ENCODE measurements at regions not wholly inside any gene's neighbourhood (a gene's known extent, or its start where the extent isn't known, plus 50 kb on each side); places are given as distances from the start of the nearest gene placed in this dataset.
A peak's percentile ranks its signal among the peaks of the same experiment; 100 is the strongest.

GRCh38 chr10:94133239-94133638, 139.5 kb downstream of the PLCE1 start:
- no peak overlapping the region for H3K4me3 ChIP-seq
- no peaks in the 10 kb centered on the region for H3K9me3 ChIP-seq
- no peaks in the 10 kb centered on the region for H3K27me3 ChIP-seq (ENCODE audit: low read depth)
- no peaks in the 10 kb centered on the region for H3K36me3 ChIP-seq
- intact Hi-C loops (cut with DNase I): no loop called here
- ATAC-seq: peak in 1 of 2 donors; percentile 39
- H3K4me1 ChIP-seq: no peaks in the 10 kb centered on the region
- no peak for DNase-seq
- no peak overlapping the region for H3K27ac ChIP-seq
- no peak for TF ChIP-seq CTCF (IDR thresholded peaks at IDR 0.05)

- TF ChIP-seq CTCF (IDR thresholded peaks at IDR 0.05): no peak
- no peaks in the 10 kb centered on the region for H3K9me3 ChIP-seq
- no peak for DNase-seq
- intact Hi-C loops (cut with DNase I): no loop called here
- no peaks in the 10 kb centered on the region for H3K4me1 ChIP-seq
- H3K36me3 ChIP-seq: no peaks in the 10 kb centered on the region
- no peaks in the 10 kb centered on the region for H3K27me3 ChIP-seq (ENCODE audit: low read depth)
- no peak for ATAC-seq
- H3K4me3 ChIP-seq: no peak overlapping the region
- H3K27ac ChIP-seq: no peak overlapping the region
Measured at GRCh38 chr10:94137747-94138146, 144.0 kb downstream of the PLCE1 start.

- no peak for DNase-seq
- Histone ChIP-seq H3K27ac (no peak overlapping the region), H3K27me3 (ENCODE audit: low read depth) (no peaks in the 10 kb centered on the region), H3K9me3 (no peaks in the 10 kb centered on the region), H3K4me3 (no peak overlapping the region), H3K4me1 (no peaks in the 10 kb centered on the region), H3K36me3 (no peaks in the 10 kb centered on the region)
- peak in 1 of 2 donors; percentile 18 for ATAC-seq
- TF ChIP-seq CTCF (IDR thresholded peaks at IDR 0.05): no peak
- intact Hi-C loops (cut with DNase I): no loop called here
Measured at GRCh38 chr10:94138391-94138790, 144.7 kb downstream of the PLCE1 start.

GRCh38 chr10:94143261-94143660, 149.5 kb downstream of the PLCE1 start:
- DNase-seq (no peak), ATAC-seq (no peak)
- Histone ChIP-seq H3K4me3 (no peak overlapping the region), H3K27me3 (ENCODE audit: low read depth) (no peaks in the 10 kb centered on the region), H3K27ac (no peak overlapping the region), H3K36me3 (no peaks in the 10 kb centered on the region), H3K9me3 (no peaks in the 10 kb centered on the region), H3K4me1 (no peaks in the 10 kb centered on the region)
- intact Hi-C loops (cut with DNase I): no loop called here
- no peak for TF ChIP-seq CTCF (IDR thresholded peaks at IDR 0.05)

- ATAC-seq (no peak), DNase-seq (no peak)
- H3K4me3 ChIP-seq: no peak overlapping the region
- no peak overlapping the region for H3K27ac ChIP-seq
- no peaks in the 10 kb centered on the region for H3K9me3 ChIP-seq
- no peaks in the 10 kb centered on the region for H3K27me3 ChIP-seq (ENCODE audit: low read depth)
- H3K36me3 ChIP-seq: no peaks in the 10 kb centered on the region
- H3K4me1 ChIP-seq: no peaks in the 10 kb centered on the region
- no peak for TF ChIP-seq CTCF (IDR thresholded peaks at IDR 0.05)
- intact Hi-C loops (cut with DNase I): no loop called here
Measured at GRCh38 chr10:94146313-94146712, 152.6 kb downstream of the PLCE1 start.

- H3K36me3 ChIP-seq: no peaks in the 10 kb centered on the region
- H3K9me3 ChIP-seq: no peaks in the 10 kb centered on the region
- H3K27ac ChIP-seq: no peak overlapping the region
- no peak for TF ChIP-seq CTCF (IDR thresholded peaks at IDR 0.05)
- DNase-seq: no peak
- no peak overlapping the region for H3K4me3 ChIP-seq
- no peaks in the 10 kb centered on the region for H3K4me1 ChIP-seq
- intact Hi-C loops (cut with DNase I): no loop called here
- no peak for ATAC-seq
- H3K27me3 ChIP-seq (ENCODE audit: low read depth): no peaks in the 10 kb centered on the region
Measured at GRCh38 chr10:94146746-94147145, 153.0 kb downstream of the PLCE1 start.

All from lower lobe of right lung (tissue), 2 donors.